ENCODE measurements at regions not wholly inside any gene's neighbourhood (a gene's known extent, or its start where the extent isn't known, plus 50 kb on each side); places are given as distances from the start of the nearest gene placed in this dataset.

GRCh38 chr2:142285480-142285879, 154.7 kb upstream of the LRP1B start:
- TF ChIP-seq, protein P1, sequence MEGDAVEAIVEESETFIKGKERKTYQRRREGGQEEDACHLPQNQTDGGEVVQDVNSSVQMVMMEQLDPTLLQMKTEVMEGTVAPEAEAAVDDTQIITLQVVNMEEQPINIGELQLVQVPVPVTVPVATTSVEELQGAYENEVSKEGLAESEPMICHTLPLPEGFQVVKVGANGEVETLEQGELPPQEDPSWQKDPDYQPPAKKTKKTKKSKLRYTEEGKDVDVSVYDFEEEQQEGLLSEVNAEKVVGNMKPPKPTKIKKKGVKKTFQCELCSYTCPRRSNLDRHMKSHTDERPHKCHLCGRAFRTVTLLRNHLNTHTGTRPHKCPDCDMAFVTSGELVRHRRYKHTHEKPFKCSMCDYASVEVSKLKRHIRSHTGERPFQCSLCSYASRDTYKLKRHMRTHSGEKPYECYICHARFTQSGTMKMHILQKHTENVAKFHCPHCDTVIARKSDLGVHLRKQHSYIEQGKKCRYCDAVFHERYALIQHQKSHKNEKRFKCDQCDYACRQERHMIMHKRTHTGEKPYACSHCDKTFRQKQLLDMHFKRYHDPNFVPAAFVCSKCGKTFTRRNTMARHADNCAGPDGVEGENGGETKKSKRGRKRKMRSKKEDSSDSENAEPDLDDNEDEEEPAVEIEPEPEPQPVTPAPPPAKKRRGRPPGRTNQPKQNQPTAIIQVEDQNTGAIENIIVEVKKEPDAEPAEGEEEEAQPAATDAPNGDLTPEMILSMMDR (conservative IDR thresholded peaks at IDR 0.05): no peak
- no peak for TF ChIP-seq ZFX (IDR thresholded peaks at IDR 0.05)

Data from C4-2B (cell line).